Small intestine (tissue), 7 donors: ENCODE measurements at regions not wholly inside any gene's neighbourhood (a gene's known extent, or its start where the extent isn't known, plus 50 kb on each side); places are given as distances from the start of the nearest gene placed in this dataset.
A peak's percentile ranks its signal among the peaks of the same experiment; 100 is the strongest.

Experiments
- DNase-seq, 2 donors: peaks; one replicate each; pipeline versions ENCODE4 v3.0.0 to v3.0.0-alpha.2; 2013
- FAIRE-seq: peaks from 2 replicates; lab custom pipeline; 2012; peaks lifted over from hg19 to GRCh38; lab: Jason Lieb, UNC
- H3K27ac ChIP-seq, 3 donors: one replicate each; pipeline ENCODE4 v1.5.1; 2013; ENCODE audit warnings: low read length in 2 of 3, mild to moderate bottlenecking in 2 of 3, control low read depth in 1 of 3, inconsistent platforms in 1 of 3, low read depth in 1 of 3, moderate library complexity in 1 of 3
- H3K27me3 ChIP-seq, 3 donors: one replicate each; pipeline ENCODE4 v1.6.1; 2013; ENCODE audit warnings: low read length in 3 of 3, inconsistent platforms in 1 of 3; ENCODE audit not compliant: control insufficient read depth in 3 of 3, insufficient read depth in 3 of 3
- H3K36me3 ChIP-seq, 3 donors: one replicate each; pipeline ENCODE4 v1.6.1; 2013; ENCODE audit warnings: low read length in 3 of 3, inconsistent platforms in 1 of 3, low read depth in 1 of 3, mild to moderate bottlenecking in 1 of 3, moderate library complexity in 1 of 3; ENCODE audit not compliant: control insufficient read depth in 3 of 3, insufficient read depth in 2 of 3
- H3K4me1 ChIP-seq, 3 donors: one replicate each; pipeline ENCODE4 v1.6.1; 2013; ENCODE audit warnings: low read length in 2 of 3, inconsistent platforms in 1 of 3, low read depth in 1 of 3, mild to moderate bottlenecking in 1 of 3, moderate library complexity in 1 of 3; ENCODE audit not compliant: control insufficient read depth in 3 of 3, insufficient read depth in 2 of 3
- H3K4me3 ChIP-seq, 3 donors: one replicate each; pipeline ENCODE4 v1.5.1; 2013; ENCODE audit warnings: low read length in 3 of 3, control low read depth in 1 of 3, inconsistent platforms in 1 of 3, low read depth in 1 of 3, mild to moderate bottlenecking in 1 of 3, moderate library complexity in 1 of 3
- H3K9me3 ChIP-seq, 2 donors: one replicate each; pipeline ENCODE4 v1.6.1; 2013; ENCODE audit warnings: low read depth in 1 of 2, low read length in 1 of 2; ENCODE audit not compliant: control insufficient read depth in 2 of 2, insufficient read depth in 1 of 2
- WGBS, 3 donors: extraction: QIAGEN DNeasy Blood & Tissue Kit; methylation state at CpG; one replicate each; pipeline ENCODE4 v1.1.7; 2013; 5-methylcytosine and 5-hydroxymethylcytosine counted together
- donor health status: healthy with polysubstance abuse.
- donor health status: control.
- donor health status: control.
- donor health status: Bipolar disorder and iron deficiency.
- donor health status: healthy.

DNA sequence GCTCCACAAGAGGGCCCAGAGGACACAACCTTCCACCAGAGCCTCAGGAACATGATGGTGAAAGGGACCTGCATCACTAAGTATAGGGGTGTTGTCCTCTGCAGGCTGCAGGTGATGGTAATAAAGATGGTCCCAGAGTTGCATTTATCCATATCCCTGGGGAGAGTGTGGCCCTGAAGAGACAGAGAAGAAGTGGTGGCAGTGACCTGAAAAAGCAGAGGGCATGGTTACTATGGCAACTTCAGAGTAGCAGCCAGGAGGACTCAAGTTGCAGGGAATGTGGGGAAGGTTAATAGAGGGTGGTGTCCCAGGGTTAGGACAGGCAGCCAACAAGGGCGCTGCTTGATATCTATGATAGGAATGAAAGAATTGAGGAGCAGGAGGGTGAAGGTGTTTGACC, 57.1 kb downstream of the HLA-A start:
- DNase-seq = no peak
- no peak overlapping the region for H3K27ac ChIP-seq
- FAIRE-seq = no peak
- H3K36me3 ChIP-seq = peaks cover 0 to 2% (median 0%) of the 10 kb centered on the region in 3 donors
- no peaks in the 10 kb centered on the region for H3K27me3 ChIP-seq
- H3K4me3 ChIP-seq = no peak overlapping the region
- no peaks in the 10 kb centered on the region for H3K4me1 ChIP-seq
- H3K9me3 ChIP-seq = no peaks in the 10 kb centered on the region
- 67 to 84% (median 83%) methylated on average over 1 of the region's 1 CpG for WGBS, 3 donors

GRCh38 chr6:30000156-30000791, 57.9 kb downstream of the HLA-A start:
- FAIRE-seq = no peak
- no peaks in the 10 kb centered on the region for H3K4me1 ChIP-seq
- H3K27me3 ChIP-seq = peaks cover 0 to 3% (median 0%) of the 10 kb centered on the region in 3 donors
- WGBS, 3 donors = 77 to 85% (median 79%) methylated on average over 9 of the region's 9 CpGs
- H3K9me3 ChIP-seq = no peaks in the 10 kb centered on the region
- no peaks in the 10 kb centered on the region for H3K36me3 ChIP-seq
- no peak overlapping the region for H3K27ac ChIP-seq
- peak in 1 of 2 donors; percentile 28 for DNase-seq
- no peak overlapping the region for H3K4me3 ChIP-seq

- Histone ChIP-seq H3K9me3 (peaks cover 0 to 3% of the 10 kb centered on the region in 2 donors), H3K27me3 (peaks cover 0 to 28% (median 0%) of the 10 kb centered on the region in 3 donors), H3K4me1 (peaks cover 0 to 19% (median 0%) of the 10 kb centered on the region in 3 donors), H3K27ac (no peak overlapping the region), H3K36me3 (no peaks in the 10 kb centered on the region), H3K4me3 (no peak overlapping the region)
- WGBS, 3 donors = 56 to 69% (median 69%) methylated on average over 3 of the region's 3 CpGs
- FAIRE-seq (no peak), DNase-seq (no peak)
Measured at GRCh38 chr6:30002871-30003270, 58.2 kb upstream of the POLR1H start.

- Histone ChIP-seq H3K27me3 (peaks cover 0 to 44% (median 2%) of the 10 kb centered on the region in 3 donors), H3K36me3 (peaks cover 0 to 2% (median 0%) of the 10 kb centered on the region in 3 donors), H3K27ac (no peak overlapping the region), H3K4me3 (no peak overlapping the region), H3K9me3 (peaks cover 0 to 3% of the 10 kb centered on the region in 2 donors), H3K4me1 (peaks cover 0 to 20% (median 0%) of the 10 kb centered on the region in 3 donors)
- DNase-seq = peak in 1 of 2 donors; percentile 8
- no peak for FAIRE-seq
- WGBS, 3 donors = 84 to 93% (median 91%) methylated on average over 3 of the region's 3 CpGs
Measured at GRCh38 chr6:30005482-30005881, 55.6 kb upstream of the POLR1H start.

DNA sequence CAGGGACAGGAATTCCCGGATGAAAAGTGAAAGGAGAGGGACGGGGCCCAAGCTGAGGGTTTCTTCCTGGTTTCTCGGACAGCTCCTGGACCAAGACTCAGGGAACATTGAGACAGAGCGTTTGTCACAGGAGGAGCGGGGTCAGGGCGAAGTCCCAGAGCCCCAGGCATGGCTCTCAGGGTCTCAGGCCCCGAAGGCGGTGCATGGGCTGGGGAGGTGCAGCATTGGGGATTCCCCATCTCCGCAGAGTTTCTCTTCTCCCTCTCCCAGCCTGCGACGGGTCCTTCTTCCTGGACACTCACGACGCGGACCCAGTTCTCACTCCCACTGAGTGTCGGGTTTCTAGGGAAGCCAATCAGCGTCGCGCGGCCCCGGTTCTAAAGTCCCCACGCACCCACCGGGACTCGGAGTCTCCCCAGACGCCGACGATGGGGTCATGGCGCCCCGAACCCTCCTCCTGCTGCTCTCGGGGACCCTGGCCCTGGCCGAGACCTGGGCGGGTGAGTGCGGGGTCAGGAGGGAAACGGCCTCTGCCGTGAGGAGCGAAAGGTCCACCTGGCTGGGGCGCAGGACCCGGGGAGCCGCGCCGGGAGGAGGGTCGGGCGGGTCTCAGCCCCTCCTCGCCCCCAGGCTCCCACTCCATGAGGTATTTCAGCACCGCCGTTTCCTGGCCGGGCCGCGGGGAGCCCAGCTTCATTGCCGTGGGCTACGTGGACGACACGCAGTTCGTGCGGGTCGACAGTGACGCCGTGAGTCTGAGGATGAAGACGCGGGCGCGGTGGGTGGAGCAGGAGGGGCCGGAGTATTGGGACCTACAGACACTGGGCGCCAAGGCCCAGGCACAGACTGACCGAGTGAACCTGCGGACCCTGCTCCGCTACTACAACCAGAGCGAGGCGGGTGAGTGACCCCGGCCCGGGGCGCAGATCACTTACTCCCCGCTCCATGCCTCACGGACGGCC, 54.6 kb upstream of the POLR1H start:
- WGBS, 3 donors = 2 to 6% (median 4%) methylated on average over 59 to 74 of the region's 74 CpGs
- Histone ChIP-seq H3K36me3 (peaks cover 0 to 2% (median 0%) of the 10 kb centered on the region in 3 donors), H3K27ac (peak overlapping the region in 2 of 3 donors; percentile 1 to 55), H3K9me3 (peaks cover 0 to 3% of the 10 kb centered on the region in 2 donors), H3K27me3 (peaks cover 0 to 44% (median 2%) of the 10 kb centered on the region in 3 donors), H3K4me1 (peaks cover 0 to 20% (median 0%) of the 10 kb centered on the region in 3 donors), H3K4me3 (peak overlapping the region; percentile 28 to 64 (median 45))
- FAIRE-seq (no peak), DNase-seq (peak; percentile 43 to 68)

GRCh38 chr6:30007132-30007764, 53.8 kb upstream of the POLR1H start:
- H3K27ac ChIP-seq = no peak overlapping the region
- H3K4me3 ChIP-seq = peak overlapping the region in 2 of 3 donors; percentile 45 to 64
- H3K36me3 ChIP-seq = peaks cover 0 to 2% (median 0%) of the 10 kb centered on the region in 3 donors
- FAIRE-seq = no peak
- peaks cover 0 to 3% of the 10 kb centered on the region in 2 donors for H3K9me3 ChIP-seq
- peaks cover 0 to 20% (median 0%) of the 10 kb centered on the region in 3 donors for H3K4me1 ChIP-seq
- DNase-seq = peak; percentile 48 to 56
- 5 to 7% (median 6%) methylated on average over 42 of the region's 42 CpGs for WGBS, 3 donors
- H3K27me3 ChIP-seq = peaks cover 0 to 44% (median 2%) of the 10 kb centered on the region in 3 donors

DNA sequence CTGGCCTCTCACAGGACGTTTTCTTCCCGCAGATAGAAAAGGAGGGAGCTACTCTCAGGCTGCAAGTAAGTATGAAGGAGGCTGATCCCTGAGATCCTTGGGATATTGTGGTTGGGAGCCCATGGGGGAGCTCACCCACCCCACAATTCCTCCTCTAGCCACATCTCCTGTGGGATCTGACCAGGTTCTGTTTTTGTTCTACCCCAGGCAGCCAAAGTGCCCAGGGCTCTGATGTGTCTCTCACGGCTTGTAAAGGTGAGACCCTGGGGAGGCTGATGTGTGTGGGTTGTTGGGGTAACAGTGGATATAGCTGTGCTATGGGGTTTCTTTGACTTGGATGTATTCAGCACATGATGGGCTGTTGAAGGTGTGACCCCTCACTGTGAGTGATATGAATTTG, 52.0 kb upstream of the POLR1H start:
- no peak for FAIRE-seq
- 92 to 95% (median 95%) methylated on average over 3 of the region's 3 CpGs for WGBS, 3 donors
- peaks cover 0 to 44% (median 2%) of the 10 kb centered on the region in 3 donors for H3K27me3 ChIP-seq
- no peak overlapping the region for H3K4me3 ChIP-seq
- H3K27ac ChIP-seq = no peak overlapping the region
- peaks cover 0 to 3% of the 10 kb centered on the region in 2 donors for H3K9me3 ChIP-seq
- no peak for DNase-seq
- peaks cover 0 to 2% (median 0%) of the 10 kb centered on the region in 3 donors for H3K36me3 ChIP-seq
- H3K4me1 ChIP-seq = peaks cover 0 to 20% (median 0%) of the 10 kb centered on the region in 3 donors
